NCI-H187 (cell line): ENCODE measurements at regions not wholly inside any gene's neighbourhood (a gene's known extent, or its start where the extent isn't known, plus 50 kb on each side); places are given as distances from the start of the nearest gene placed in this dataset.
A peak's percentile ranks its signal among the peaks of the same experiment; 100 is the strongest.
"Not testable (repeated sequence)": the region's sequence is repeated elsewhere in the genome, so short reads cannot be mapped to it uniquely, and the experiment has no call there.

Experiments
- DNase-seq, 2 experiments: peaks; one replicate each; lab custom pipeline; 2025; lab: John Stamatoyannopoulos, UW

DNA sequence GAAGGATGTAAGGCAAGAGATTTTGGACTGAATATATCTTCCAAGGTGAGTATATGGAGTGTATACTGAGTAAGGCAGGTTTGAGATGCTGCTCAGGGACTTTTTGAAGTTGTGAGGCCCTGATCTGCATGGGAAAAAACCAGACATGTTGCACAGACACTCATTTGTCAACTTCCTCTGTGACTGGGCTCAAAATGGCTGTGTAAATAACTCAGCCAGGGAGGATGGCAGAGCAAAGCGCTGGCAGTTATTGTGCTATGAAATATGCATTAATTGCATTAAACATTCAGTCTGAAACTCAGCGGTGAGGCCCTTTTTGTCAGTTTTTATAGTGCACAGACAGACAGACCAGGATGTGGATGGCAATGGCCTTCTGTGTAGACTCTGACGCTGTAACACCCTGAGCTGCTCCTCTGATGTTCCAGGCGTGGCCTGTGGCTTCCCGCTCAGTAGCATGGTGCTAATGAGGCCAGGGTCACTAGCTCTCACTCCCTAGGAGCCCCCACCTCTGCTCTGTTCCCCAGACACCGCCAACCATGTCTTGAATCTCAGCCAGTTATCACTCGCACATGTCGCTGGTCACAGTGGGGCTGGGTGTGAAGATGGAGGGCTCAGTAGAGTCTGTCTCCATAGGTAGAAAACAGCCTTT is 307.0 kb upstream of the PROX1 start:
- DNase-seq, result no peak

GRCh38 chr1:213681788-213682340 is 305.9 kb upstream of the PROX1 start:
- no peak for DNase-seq

GRCh38 chr1:213683529-213683928 is 304.2 kb upstream of the PROX1 start:
- DNase-seq, result no peak

DNA sequence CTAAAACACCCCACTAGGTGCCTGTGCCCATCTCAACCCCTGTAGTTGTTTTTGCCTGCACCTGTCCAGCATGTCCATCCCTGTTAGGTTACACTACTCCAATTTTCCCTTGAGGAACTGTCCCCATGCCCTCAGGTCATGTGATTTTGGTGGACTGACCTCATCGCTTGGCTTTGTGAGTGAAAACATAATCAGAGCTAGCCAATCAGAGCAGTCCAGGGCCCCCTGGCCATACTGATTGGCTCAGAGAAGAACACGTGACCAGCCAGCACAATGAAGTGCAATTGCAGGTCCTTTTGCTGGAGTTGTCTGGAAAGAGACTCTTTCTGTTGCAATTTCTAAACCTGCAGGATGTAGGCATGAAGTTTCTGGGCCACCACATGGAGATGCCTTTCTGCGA is 303.3 kb upstream of the PROX1 start:
- no peak for DNase-seq

DNA sequence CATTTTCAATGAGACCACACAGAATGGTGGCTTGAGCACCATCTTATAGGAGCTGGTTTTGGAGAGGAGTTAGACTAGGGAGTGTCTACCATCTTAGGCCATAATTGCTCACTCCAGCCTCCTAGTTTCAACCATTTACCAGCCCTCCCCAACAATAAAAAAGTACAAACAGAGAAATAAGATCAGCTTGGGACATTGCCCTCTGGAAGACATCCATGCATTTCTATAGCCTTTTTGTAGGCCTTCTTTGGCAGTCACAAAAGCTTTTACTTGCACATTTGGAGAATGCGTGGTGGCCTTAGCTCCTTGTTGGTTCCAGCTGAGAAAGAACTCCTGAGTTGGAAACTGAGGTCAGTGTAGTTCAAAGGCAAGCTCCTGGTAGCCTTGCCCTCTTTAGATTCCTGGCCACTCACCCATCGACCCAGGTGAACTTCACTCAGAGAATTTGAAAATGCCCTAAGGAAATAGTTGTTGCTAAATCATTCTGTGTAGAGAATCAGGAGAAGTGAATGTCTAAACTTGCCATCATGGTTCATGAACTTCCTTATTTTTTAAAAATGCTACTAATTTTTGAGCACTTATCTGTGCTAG is 301.7 kb upstream of the PROX1 start:
- DNase-seq, result no peak

DNA sequence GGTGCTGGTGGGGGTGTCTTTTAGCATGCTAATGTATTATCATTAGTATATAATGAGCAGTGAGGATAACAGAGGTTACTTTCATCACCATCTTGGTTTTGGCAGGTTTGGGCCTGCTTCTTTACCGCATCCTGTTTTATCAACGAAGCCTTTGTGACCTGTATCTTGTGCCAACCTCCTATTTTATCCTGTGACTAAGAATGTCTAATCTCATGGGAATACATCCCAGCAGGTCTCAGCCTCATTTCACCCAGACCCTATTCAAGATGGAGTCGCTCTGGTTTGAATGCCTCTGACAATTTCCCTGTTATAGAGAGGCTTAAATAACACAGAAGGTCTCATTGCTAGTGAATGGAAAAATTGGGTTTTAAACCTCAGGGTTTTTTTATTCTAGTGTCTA is 300.8 kb upstream of the PROX1 start:
- no peak for DNase-seq

DNA sequence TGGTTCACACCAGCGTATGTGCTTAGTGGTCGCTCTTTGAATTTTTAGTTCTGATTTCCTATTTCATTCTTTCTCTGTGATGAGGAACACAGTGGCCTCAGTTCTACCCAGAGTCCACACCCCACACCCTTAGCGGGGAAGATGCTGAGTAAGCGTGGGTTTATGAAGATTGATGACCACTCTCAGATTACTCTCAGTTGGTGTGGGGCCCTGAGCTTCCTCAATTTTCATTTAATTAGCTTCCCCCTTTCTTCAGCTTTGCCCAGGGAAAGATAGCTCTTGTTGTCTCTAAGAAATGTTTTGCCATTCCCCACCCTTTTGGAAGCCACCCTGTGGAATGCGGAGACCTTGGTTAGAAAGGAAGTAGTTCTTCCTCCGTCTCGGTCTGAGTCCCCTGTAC is 299.9 kb upstream of the PROX1 start:
- no peak for DNase-seq

DNA sequence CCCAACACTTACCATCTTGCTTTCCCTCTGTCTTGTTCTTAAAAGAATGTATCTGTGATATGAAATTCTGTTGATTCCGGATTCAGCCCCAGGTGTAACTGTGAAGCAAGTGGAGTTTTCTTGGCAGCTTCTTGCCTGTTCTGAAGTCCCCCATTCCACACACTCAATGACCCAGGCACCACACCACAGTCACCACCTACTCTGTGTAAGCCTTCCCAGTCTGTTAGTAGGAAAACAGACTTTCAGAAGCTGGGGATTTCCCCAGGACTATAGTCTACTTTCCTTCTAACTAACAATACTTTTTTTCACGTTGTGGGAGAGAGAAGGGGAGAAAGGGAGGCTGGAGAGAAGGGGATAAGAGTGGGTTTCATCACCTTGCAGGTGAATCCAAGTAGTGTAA is 299.1 kb upstream of the PROX1 start:
- DNase-seq, result no peak

DNA sequence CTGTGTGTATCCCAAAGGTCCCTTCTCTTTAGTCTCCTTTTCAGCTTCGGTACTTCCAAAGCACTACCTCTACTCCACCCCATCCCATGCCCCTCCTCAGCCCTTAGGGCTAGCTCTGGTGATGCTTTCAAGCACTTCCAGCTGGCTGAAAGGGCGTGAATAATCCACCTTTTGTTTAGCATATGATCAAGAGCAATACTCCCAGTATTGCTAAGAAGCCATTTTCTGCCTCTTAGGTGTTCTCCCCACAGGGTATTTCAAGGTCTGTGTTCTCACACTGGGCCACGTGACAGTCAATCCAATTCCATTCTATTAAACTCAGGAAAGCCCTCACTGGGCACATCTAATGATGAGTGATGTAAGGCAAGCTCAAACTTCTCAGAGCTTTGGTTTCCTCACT is 298.5 kb upstream of the PROX1 start:
- DNase-seq, result no peak

DNA sequence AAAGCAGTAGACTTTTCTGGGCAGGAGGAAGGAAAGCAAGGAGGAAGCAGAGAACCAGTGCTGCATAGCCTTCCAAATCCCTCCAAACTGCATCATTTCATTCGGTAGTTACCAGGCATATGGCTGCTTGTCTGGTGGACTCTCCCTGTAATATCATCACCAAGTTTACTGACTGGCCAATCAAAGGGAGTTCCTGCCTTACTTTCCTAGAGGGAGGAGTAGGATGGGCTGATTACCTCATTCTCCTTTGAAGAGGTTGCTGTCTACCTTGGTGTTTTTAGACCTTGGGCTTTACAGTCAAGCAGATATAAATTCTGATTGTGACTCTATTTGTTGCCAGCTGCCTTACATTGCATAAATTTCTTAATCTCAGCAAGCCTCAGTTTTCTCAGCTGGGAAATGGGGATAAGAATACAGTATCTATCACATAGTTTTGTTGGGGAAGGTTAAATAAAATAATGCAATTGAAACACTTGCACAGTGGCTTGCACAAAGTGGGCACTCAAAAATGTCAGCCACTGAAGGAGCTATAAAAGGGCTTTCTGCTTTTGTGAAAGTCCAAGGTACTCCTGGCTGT is 297.3 kb upstream of the PROX1 start:
- DNase-seq, result no peak

- no peak for DNase-seq
These were observed 295.5 kb upstream of the PROX1 start for GRCh38 chr1:213692321-213692720.

DNA sequence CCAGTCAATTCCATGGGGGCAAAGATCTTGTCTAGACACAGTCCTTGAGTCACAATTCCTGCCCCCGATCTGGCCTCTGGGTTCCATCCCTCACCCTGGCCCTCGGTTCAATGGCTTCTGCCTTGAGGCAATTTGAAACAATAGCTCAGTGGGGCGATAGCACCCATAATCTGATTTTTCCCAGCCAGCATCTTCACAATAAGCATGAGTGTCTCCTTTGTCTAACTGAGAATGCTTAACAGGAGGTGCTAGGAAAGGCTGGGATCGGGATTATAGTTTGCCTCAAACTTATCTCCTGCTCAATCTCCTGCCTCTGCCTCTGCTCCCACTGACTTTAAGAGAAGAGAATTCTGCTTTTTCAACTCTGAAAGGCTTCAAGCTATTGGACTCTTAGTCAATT is 293.9 kb upstream of the PROX1 start:
- no peak for DNase-seq

DNA sequence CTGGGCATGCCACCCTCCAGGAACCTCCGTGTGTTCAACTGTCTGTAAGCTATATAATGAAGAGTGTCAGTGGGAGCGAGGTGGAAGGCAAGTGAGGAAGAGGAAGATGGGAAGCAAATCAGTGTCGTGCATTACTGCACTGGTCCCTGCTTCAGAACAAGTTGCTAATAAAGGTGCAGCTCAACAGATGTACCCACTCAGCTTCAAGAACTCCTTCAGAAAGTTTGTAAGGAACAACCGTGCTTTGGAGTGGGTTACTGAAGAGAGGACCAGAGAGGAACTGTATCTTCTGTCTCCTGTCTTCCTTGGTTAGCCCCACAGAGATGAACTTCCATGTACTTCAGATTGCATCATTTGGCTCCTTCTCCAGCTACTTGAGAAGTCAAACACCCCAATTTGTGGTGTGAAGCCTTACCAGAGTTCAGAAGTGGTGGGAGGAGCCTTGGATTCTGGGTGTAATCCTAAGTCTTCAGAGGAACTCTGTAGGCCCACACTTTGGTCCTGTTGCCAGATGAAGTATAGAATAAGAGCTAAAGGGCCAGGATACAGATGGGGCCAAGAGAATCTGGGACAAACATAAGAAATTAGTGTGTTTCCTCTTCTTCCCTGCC is 290.5 kb upstream of the PROX1 start:
- no peak for DNase-seq

DNA sequence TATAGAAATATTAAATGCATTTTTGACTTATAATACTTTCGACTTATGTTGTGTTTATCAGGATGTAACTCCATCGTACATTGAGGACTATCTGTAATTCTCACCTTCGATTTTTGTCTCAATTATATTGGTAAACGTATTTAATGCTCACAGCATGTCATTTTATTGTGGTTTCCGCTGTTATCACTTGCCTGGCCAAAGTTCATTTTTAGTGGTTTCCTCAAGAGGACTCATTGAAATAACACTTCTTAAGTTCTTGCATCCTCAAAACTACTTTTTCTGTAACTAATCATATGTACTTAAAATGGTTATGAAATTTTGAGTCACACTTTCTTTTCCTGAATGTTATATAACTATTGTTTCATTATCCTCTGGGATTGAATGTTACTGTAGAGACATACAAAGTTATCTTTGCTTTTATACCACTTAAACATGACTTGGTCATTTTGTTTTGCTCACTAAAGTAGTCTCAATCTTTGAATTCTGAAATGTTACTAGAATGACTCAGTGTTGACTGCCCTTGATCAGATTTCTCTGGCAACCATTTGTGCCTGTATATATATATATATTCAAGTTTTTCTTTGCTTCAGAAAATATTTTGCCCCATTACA is 289.6 kb upstream of the PROX1 start:
- no peak for DNase-seq

- no peak for DNase-seq
These were observed 285.1 kb upstream of the PROX1 start for GRCh38 chr1:213702703-213703102.

- no peak for DNase-seq
These were observed 282.8 kb upstream of the PROX1 start for GRCh38 chr1:213704941-213705340.

DNA sequence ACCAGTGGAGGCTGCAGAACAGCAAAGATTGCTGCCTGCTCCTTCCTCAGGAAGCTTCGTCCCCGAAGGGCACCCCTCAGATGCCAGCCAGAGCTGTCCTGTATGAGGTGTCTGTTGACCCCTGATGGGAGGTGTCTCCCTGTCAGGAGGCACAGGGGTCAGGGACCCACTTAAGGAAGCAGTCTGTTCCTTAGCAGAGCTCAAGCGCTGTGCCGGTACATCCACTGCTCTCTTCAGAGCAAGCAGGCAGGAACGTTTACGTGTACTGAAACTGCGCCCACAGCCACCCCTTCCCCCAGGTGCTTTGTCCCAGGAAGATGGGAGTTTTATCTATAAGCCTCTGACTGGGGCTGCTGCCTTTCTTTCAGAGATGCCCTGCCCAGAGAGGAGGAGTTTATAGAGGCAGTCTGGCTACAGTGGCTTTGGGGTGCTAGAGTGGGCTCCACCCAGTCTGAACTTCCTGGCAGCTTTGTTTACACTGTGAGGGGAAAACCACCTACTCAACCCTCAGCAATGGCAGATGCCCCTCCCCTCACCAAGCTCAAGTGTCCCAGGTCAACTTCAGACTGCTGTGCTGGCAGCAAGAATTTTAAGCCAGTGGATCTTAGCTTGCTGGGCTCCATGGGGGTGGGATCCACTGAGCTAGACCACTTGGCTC is 275.8 kb upstream of the PROX1 start:
- not testable (repeated sequence) for DNase-seq

GRCh38 chr1:213714645-213715044 is 273.1 kb upstream of the PROX1 start:
- no peak for DNase-seq

DNA sequence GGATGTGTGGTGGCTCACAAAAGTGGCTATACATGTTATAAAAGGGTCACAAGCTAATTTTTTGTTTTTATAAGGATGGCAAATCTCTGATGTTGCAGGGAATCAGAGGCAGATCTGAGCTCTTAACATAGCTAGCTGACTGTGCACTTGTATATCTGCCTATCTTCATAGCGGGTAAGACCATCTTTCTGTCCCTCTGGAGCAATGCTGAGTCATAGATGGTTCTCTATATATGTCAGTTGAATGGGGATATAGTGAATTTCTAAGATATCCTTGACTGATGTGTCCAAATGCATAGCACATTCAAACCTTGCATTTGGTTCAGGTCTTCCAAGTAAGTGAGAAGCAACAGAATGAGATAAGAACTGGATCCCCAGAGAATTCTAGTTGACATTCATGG is 272.6 kb upstream of the PROX1 start:
- DNase-seq, result no peak

DNA sequence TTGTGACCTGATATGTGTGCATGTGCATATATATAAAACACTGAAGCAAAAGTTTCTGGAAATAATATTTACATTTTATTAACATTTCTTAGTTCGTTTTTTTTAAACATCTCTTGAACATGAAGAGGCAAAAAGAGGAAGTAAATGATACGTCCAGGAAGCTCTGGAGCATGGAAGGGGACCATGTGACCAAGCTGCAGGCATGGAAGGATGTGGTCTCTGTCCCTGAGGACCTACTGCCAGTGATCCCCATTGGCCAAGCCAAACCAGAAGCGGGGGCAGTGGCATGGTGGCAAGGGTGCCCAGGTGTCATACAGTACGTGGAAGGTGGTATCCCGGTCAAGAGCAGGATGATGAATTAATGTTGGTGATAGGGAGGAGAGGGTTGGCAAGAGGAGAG is 268.3 kb upstream of the PROX1 start:
- no peak for DNase-seq

DNA sequence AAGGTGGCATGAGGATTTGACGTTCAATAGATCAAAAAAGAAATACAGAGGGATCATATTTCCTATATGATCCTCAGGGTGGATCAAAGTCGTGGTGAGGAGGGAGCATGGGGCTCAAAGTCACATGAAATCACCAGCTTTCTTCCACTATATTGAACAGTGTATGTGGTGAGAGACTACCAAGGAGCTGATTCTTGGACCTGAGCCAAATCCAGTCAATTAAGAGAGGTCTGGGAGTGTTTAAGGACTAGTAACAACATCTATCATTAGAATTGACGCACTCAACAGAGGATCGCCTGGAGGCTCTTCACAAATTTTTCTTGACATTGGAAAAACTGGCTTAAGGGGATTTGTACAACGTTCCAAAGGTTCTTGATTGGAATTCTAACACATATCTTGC is 267.7 kb upstream of the PROX1 start:
- peak; percentile 5 to 14 for DNase-seq

GRCh38 chr1:213723187-213723586 is 264.6 kb upstream of the PROX1 start:
- DNase-seq, result no peak
